ENCODE measurements at regions not wholly inside any gene's neighbourhood (a gene's known extent, or its start where the extent isn't known, plus 50 kb on each side); places are given as distances from the start of the nearest gene placed in this dataset.
"Not testable (repeated sequence)": the region's sequence is repeated elsewhere in the genome, so short reads cannot be mapped to it uniquely, and the experiment has no call there.

- not testable (repeated sequence) for TF ChIP-seq CTCF (conservative IDR thresholded peaks at IDR 0.05; ENCODE audit: low read length); EZH2phosphoT487 (IDR thresholded peaks at IDR 0.05; ENCODE audit: borderline replicate concordance, low read depth, low read length)
Measured at GRCh38 chr5:71401564-71401963, 53.9 kb upstream of the BDP1 start.
